HG03039 (cell line): ENCODE measurements at regions not wholly inside any gene's neighbourhood (a gene's known extent, or its start where the extent isn't known, plus 50 kb on each side); places are given as distances from the start of the nearest gene placed in this dataset.

Experiments
- ATAC-seq: cut with Tn5 transposase; IDR thresholded peaks from one replicate; pipeline ENCODE4 v1.9.1; 2021; ENCODE audit warnings: mild to moderate bottlenecking, moderate library complexity; ENCODE audit not compliant: unreplicated experiment

DNA sequence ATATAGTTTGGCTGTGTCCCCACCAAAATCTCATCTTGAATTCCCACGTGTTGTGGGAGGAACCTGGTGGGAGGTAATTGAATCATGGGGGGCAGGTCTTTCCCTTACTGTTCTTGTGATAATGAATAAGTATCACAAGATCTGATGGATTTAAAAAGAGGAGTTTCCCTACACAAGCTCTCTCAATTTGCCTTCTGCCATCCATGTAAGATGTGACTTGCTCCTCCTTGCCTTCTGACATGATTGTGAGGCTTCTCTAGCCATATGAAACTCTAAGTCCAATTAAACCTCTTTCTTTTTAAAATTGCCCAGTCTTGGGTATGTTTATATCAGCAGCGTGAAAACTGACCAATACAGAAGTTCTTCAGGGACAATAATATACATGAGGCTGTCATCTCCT is 425.1 kb downstream of the PABPC4L start:
- no peak for ATAC-seq

DNA sequence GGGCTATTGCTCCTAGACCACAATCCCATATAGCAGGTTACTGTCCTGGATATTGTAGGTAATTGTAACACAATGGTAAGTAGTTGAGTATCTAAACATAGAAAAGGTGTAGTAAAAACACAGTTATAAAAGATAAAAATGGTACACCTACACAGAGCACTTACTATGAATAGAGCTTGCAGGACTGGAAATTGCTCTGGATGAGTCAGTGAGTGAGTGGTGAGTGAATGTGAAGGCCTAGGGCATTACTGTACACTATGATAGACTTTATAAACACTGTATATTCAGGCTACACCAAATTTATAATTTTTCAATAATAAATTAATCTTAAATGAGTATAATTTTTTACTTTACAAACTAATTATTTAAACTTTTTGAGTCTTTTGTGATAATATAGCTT is 425.7 kb downstream of the PABPC4L start:
- ATAC-seq: no peak

DNA sequence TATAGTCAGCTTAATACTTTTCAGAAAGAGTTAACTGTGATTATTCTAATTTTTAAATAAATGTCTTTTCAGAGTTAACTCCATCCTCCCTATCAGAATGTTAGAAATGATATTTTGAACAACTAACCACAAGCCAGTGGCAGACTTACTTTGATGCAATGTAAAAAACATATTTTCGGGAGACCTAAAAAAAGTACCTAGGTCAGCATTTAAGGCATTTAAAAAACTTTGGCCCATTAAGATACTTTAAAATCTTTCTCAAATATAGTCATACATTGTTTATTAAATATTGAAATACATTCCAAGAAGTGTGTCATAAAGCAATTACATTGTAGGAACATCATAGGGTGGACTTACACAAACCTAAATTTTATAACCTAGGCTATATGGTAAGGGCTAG is 426.1 kb downstream of the PABPC4L start:
- no peak for ATAC-seq

DNA sequence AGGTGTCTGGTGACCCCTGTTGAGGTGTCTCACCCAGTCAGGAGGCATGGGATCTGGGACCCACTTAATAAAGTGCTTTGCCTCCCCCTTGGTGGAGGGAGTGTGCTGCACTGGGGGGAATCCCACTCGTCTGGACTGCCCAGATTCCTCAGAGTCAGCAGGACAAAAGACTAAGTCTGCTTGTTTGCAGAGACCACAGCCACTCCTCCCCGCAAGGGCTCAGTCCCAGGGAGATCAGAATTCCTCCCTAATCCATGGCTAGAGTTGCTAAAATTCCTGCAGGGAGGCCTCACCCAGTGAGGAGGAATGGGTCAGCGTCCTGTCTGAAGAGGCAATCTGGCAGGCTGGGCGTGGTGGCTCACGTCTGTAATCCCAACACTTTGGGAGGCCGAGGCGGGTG is 442.2 kb downstream of the PABPC4L start:
- ATAC-seq: no peak

DNA sequence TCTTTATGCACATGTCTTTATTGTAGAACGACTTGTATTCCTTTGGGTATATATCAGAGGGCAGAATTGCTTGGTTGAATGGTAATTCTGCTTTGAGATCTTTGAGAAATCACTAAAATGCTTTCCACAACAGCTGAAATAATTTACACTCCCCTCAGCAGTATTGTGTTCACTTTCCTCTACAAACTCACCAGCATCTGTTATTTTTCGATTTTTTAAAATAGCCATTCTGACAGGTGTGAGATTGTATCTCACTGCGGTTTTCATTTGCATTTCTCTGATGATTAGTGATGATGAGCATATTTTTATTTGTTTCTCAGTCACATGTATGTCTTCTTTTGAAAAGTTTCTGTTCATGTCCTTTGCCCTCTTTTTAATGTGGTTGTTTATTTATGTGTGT is 459.8 kb downstream of the PABPC4L start:
- no peak for ATAC-seq

DNA sequence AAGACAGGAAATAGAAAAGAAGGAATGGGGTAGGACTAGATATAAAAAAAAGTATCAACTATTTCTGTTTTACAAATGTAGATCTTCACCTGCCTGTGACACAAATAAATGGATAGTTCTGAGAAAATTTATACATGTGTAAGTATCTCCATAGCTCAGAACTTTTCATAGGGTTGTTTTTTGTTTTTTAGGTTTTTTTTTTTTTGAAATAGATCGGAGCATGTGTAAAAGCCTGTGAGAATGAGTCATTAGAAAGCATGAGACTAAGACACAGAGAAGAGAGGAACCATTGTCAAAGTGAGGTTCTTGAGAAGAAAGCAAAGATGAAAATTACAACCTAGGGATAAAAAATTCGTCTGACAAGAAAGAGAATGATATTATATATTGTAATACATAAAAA is 481.6 kb downstream of the PABPC4L start:
- no peak for ATAC-seq

DNA sequence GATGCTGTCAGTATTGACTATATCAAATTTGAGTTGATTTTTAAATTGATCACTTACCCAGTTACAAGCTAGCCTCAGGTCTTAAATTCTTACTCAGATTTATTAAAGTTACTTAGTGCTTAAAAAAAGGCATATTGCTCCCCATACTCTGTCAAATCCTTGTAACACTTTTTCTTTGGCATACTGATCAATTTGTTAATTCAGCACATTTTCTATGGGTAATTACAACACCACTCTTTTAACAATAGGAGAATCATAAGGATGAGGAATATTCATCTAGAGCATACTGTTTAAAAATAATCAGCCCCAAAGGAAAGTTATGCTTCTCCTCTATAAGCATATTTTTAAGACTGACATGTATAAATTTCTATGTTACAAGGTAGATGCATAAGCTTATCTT is 482.5 kb downstream of the PABPC4L start:
- ATAC-seq: no peak

DNA sequence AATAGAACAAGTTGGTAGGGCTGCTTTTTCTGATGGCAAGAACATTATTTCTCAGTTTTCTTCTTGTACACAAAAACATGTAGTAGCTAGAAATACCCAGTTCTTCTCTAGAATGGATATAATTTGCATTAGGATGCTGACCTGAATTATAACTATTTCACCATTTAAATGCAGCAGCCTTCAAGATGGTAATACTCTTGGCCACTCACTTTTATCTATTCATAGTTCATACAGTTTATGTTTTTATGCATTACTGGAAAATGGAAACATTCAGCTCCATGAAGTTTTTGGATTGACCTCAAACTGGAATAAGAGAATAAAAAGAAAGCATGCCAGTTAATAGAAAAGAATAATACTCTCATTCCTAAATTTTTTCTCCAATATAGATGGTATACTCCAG is 487.4 kb downstream of the PABPC4L start:
- no peak for ATAC-seq

DNA sequence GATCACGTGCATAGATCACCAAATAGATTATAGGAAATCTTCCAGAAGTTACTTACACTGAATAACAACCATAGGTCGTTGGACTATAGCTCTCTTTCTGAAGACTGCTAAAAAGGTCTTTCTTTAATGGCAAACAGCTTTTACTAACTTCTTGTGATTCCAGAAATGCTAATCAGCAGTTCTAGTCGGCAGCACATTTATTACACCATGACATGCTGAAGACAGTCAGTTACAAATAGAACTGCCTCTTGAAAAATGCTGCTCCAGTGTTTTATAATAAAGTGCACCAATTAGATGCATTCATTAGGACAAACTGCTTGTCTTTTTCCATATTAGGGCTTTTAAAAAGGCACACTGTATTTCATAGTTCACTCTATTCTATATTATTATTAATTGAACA is 488.2 kb downstream of the PABPC4L start:
- no peak for ATAC-seq

DNA sequence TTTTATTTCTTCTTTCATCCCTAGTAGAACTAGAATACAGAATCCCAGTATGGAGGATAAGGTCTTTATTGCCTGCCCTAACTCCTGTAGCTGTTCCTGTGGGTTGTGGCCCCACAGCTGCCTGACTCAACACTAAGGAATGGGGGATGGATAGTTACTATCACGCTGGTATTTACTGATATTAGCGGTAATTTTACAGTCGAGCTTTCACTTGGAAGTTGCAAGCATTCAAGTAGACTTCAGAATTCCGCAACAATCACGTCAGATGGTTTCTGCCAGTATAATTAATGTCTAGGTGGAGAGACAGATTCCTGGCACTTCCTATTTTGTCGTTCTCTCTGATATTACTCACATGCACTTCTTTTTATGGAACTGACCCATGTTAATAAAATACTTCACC is 489.8 kb downstream of the PABPC4L start:
- no peak for ATAC-seq

DNA sequence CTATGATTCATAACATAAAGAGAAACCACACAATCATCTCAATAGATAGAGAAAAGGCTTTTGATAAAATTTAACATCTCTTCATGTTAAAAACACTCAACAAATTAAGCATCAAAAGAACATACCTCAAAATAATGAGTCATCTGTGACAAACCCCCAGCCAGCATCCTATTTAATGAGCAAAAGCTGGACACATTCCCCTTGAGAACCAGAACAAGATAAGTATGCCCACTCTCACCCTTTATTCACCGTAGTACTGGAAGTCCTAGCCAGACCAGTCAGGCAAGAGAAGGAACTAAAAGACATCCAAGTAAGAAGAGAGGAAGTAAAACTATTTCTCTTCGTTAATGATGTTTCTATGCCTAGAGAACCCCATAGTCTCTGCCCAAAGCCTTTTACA is 507.2 kb downstream of the PABPC4L start:
- no peak for ATAC-seq

DNA sequence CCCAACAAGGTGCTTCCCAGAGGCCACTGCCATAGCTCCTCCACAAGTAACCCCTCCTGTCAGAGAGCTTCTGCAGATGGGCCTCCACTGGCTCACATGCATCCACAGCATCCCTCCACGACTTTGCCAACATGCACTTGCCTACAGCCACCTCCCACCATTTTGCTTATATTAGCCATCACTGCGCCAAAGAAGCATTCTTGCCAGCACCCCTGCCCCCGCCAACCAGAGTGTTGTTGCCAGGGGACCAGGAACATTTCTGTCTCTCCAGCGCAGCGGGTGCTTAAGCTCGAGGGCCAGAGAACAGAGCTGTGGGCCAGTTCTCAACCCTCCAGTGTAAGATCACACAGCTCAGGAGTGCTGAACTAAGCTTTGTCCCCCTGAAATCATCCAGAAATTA is 517.6 kb downstream of the PABPC4L start:
- no peak for ATAC-seq

DNA sequence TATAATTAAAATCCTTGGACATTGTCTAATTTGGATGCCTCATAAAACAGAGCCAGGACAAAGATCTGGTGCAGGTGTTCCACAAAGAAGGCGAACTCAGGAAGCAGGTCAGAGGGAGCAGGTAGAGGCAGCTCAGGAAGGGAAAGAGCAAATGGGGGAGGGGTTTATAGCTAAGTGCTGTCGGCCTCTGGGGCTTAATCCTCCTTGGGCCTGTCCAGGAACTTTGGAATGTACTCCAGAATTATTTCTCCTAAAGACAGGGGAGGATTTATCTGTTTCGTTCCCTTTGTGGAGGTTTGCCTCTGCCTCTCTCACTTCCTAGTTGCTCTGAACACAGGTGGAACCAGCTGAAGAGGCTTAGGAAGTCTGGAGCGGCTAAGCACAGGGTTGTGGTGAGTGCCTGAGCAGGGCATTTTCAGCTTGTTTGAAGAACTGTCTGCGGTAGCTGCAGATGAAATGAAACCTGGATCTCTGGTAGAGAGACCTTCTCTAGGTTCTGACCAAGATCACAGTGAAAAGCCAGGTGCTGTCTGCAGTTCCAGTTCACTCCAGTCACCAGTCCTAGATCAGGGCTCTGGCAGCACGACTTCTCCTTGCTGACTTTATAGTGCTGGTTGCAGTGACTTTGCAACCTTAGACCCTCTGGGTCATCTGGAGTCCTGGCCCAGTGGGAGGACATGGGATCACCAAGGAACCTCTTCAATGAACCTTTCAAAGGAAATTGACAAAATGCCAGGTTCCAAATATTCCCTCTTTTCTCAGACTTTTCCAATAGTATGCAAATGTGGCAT is 519.2 kb downstream of the PCDH10 start:
- ATAC-seq: no peak

DNA sequence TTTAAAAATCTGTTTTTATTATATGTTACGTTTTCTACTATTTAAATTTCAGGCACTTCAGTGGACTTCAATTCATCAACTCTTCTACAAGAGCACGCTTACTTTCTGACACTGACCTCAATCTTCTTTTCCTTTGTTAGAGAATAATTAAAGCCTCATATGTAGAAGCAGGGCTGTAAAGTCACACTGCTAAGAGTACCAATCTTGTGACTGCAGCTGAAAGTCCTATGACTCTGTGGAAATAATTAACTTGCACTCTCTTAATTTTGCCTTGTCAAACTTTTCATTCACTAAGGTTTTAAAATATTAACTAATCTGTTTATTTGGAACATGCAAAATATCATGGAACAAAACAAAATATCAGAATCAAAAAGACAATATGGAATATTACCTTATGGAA is 498.1 kb downstream of the PCDH10 start:
- ATAC-seq: no peak

DNA sequence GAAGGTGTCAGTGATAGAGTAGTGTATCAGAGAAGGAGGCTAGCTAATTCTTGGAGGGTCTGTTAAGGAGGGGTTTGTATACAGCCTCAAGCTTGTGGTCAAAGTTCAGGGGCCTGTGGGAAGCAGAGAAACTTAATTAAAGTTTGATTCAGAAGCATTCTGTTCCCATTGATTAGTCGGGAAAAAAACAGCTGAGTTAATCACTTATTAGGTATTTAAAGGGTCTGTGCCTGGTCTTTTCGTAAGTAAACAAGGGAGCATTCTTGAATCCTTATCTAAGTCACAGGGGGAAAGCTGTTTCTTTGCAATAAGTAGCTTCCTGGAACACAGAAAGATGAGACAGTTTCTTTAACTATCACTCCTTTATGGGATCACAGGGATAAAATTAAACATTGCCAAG is 492.1 kb downstream of the PCDH10 start:
- ATAC-seq: no peak

DNA sequence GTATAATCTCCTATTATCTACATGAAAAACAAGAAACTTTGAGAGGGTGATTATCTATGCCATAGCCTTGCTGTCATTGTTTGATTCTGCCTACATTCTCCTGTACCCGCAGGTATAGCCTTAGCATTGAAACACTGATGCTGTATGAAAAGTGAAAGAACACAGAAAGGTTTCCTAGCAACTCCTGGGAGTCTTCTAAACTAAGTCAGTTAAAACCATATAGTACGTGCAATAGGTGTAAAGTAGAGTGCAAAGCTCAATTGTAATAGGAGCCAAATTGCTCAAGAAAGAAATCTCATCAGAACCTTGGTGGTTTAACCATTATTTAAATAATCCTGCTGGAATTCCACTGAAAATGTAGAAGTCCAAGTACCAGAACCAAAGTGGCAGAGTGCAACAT is 489.7 kb downstream of the PCDH10 start:
- ATAC-seq: no peak

DNA sequence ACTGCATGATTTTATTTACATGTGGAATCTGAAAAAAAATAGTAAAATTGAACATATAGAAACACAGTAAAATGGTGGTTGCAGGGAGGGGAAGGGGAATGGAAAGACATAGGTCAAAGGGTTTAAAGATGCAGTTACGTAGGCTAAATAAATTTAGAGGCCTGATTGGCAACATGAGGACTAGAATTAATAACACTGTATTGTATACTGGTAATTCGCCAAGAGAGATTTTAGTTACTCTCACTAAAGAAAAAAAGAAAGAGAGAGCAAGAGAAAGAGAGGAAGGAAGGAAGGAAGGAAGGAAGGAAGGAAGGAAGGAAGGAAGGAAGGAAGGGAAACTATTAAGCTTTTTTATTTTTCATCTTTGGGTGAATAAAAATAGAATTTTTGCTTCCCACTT is 488.1 kb downstream of the PCDH10 start:
- no peak for ATAC-seq

DNA sequence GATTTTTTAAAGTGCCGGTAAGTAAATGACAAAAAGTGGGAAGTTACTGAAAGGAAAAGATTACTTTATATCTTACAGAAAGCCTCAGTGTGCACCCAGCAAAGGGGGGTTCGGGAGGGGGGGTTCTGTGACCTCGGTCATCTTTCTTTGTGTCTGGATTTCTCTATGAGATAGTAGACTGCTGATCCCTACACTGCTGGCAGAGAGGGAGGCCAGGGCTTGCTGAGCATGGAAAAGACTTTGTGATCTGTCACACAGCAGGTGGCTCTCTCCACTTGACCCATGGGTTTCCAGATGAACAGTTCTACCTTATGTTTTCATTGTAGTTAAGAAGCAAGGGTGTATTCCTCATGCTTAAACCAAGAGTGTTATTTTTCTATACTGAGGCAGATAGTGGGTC is 475.6 kb downstream of the PCDH10 start:
- ATAC-seq: no peak

DNA sequence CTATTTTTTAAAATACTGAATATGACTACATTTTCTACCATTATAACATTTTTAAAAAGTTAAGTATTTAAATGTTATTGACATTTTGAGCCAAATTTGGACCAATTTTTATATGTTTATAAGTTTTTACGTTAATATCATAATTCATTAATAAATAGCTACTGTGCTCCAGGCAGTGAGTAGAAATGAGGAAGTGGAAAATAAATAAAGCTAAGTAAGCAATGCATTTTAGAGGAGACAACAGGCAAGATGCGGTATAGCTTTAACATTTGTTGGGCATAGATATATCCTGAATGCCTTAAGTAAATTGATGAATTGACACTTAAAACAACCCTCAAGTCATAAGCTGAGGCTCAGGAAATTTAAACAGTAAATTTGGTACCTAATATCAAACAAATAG is 474.8 kb downstream of the PCDH10 start:
- ATAC-seq: no peak

DNA sequence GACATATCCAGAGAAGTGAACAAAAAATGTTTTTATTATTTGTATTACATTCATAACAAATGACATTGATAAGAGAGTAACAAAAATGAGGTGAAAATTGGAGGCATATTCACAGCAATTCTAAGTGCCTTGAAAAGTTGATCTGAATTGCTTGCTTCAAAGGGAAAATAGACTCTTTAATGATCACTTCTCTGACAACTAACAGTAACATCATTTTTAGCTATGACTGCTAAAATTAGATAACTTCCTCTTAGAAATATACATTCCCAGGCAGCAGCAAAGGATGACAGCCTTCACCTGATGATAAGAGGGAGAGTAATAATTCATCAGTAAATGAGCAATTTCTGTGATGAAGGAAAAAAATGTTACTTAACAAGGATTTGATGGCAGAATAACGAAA is 472.5 kb downstream of the PCDH10 start:
- no peak for ATAC-seq

DNA sequence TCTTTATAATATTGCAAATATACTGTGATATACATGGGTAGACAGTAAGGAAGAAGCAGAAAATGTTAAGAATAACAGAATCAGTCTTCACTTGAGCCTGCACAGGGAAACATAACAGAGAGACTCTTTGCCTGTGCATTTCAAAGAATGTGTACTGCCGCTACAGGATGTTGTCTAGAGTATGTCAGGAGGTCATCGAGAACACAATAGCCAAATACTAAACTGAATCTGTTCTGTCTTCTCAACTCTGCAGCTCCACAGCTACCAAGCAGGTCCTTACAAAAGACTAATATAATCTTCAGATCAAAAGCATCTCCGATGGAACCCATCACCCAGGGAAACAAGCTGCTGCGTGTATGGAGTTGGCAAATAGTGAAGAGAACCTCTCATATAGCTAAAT is 471.5 kb downstream of the PCDH10 start:
- ATAC-seq: no peak

DNA sequence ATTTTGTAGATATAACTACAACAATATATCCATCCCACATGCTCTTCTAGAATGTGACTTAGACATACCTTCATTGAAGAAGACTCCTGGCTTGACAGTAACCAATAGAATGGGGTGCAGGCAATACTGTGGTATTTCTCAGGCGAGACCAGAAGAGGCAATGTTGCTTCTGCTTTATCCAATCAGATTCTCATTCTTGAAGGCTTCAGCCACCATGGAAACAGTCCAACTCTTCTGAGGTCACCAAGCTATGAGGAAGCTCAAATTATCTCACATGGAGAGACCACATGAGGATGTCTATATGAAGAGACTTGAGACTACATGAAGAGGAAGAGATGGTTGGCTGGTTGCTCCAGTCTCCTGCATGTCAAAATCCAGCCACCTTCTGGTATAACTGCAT is 469.9 kb downstream of the PCDH10 start:
- ATAC-seq: no peak

DNA sequence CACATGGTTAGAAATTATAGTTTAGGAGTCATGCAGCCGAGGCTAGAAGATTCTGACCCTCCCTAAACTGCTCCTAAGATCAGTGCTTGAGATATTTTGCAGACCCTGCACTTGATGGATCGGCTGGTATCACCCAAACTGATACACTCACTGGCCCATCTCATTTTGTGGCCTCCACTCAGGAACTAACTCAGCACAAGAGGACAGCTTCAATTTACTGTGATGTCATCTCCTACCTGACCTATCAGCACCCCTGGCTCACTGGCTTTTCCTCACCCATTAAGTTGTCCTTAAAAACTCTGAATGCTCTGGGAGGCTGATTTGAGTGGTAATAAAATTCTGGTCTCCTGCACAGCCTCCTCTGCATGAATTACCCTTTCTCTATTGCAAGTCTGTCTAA is 450.9 kb downstream of the PCDH10 start:
- ATAC-seq: no peak
